MCF 10A (cell line): ENCODE measurements at regions not wholly inside any gene's neighbourhood (a gene's known extent, or its start where the extent isn't known, plus 50 kb on each side); places are given as distances from the start of the nearest gene placed in this dataset.
A peak's percentile ranks its signal among the peaks of the same experiment; 100 is the strongest.

Experiments
- BruUV-seq: library from RNA; stranded (reverse); fragments of 400-500 nt; replicated peaks from 2 replicates; lab custom pipeline; 2021; lab: Mats Ljungman, UMichigan
- CTCF ChIA-PET: fragments of 300-600 bp; sonication (Branson Sonifier 250); formaldehyde crosslinking; extraction: SDS; loops from one replicate; lab custom pipeline; 2021; ENCODE audit warnings: antibody characterized with exemption, inconsistent platforms; lab: Yijun Ruan, JAX
- POLR2A ChIA-PET: fragments of 300-600, 350-650 bp; sonication (Branson Sonifier 250); formaldehyde crosslinking; extraction: SDS; loops from one replicate; lab custom pipeline; 2020; ENCODE audit warnings: antibody characterized with exemption, inconsistent platforms; lab: Yijun Ruan, JAX
- DNase-seq: peaks from one replicate; pipeline ENCODE4 v3.0.0-alpha.2; 2018; ENCODE audit not compliant: unreplicated experiment
- H3K27ac Mint-ChIP-seq: one replicate; pipeline ENCODE4 v1.8.0; 2022; ENCODE audit warnings: mild to moderate bottlenecking, low read depth, mixed read lengths; ENCODE audit not compliant: unreplicated experiment
- H3K27me3 Mint-ChIP-seq: one replicate; pipeline ENCODE4 v1.8.0; 2022; ENCODE audit warnings: mixed read lengths; ENCODE audit not compliant: insufficient read depth, unreplicated experiment
- H3K36me3 Mint-ChIP-seq: one replicate; pipeline ENCODE4 v1.8.0; 2022; ENCODE audit warnings: mild to moderate bottlenecking, moderate library complexity, mixed read lengths; ENCODE audit not compliant: insufficient read depth, unreplicated experiment
- H3K4me1 Mint-ChIP-seq: one replicate; pipeline ENCODE4 v1.8.0; 2022; ENCODE audit warnings: mixed read lengths; ENCODE audit not compliant: insufficient read depth, unreplicated experiment
- H3K4me3 Mint-ChIP-seq: one replicate; pipeline ENCODE4 v1.8.0; 2022; ENCODE audit warnings: mild to moderate bottlenecking, moderate library complexity, mixed read lengths; ENCODE audit not compliant: unreplicated experiment
- H3K9me3 Mint-ChIP-seq: one replicate; pipeline ENCODE4 v1.8.0; 2022; ENCODE audit warnings: mixed read lengths; ENCODE audit not compliant: unreplicated experiment
- CTCF ChIP-seq: fragments of 200-600 bp; IDR thresholded peaks from one replicate; pipeline ENCODE4 v1.8.0; 2022; ENCODE audit warnings: antibody characterized with exemption, mild to moderate bottlenecking; ENCODE audit not compliant: unreplicated experiment
- intact Hi-C: fragments of 100-400 bp; cut with micrococcal nuclease; formaldehyde crosslinking; loops from 2 replicates; pipeline ENCODE4 v1.14.1; 2022

DNA sequence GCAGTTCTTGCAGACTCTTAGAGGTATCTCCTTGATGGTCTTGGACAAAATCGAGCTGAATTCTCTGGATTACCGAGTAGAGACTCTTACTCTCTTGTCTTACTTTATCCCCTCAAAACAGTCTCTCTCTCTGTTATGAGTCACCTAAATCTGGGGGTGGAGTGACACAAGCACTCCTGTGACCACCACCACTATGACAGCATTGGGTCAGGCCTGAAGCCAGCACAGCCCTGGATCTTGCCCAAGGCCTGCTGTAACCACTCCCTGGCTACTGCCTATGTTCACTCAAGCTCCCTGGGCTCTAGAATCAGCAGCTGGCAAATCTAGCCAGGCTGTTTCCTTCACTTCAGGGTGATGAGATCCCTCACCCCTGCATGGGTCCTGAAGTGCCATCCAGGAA lies 662.5 kb downstream of the LUZP2 start:
- DNase-seq, result peak; percentile 15
- Mint-ChIP-seq H3K27ac (no peak overlapping the region), H3K36me3 (peaks cover 6% of the 10 kb centered on the region), H3K9me3 (peaks cover 24% of the 10 kb centered on the region), H3K4me1 (no peaks in the 10 kb centered on the region), H3K4me3 (no peak overlapping the region), H3K27me3 (no peaks in the 10 kb centered on the region)
- BruUV-seq, result no TSS peak
- CTCF ChIA-PET, result interaction anchor here (0.6 kb wide), 1 partner anchor 1922 kb away, joined by 3 read pairs; no protein-coding TSS in a partner anchor
- POLR2A ChIA-PET, result interaction anchor here (0.7 kb wide), 1 partner anchor 780 kb away, joined by 3 read pairs; no protein-coding TSS in a partner anchor
- TF ChIP-seq CTCF, result no peak
- intact Hi-C loops, result no loop called here

DNA sequence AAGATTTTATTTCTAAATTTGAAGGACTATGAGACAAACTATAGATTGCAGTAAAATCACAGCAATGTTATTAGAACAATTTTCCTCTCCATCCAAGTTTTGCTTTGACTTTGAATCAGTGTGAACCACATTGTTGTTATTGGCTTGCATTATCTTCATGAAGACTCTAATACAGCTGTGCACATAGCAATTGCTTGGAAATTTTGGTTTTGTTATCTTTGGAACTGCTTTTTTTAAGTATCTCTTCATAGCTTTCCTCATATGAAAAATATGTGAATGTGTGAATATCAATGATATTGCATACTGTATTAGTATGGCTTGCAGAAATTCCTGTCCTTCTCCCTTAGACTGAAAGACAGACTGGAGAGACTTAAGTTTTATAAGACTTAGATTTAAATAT lies 666.6 kb downstream of the LUZP2 start:
- Mint-ChIP-seq H3K27ac (no peak overlapping the region), H3K27me3 (no peaks in the 10 kb centered on the region), H3K4me1 (no peaks in the 10 kb centered on the region), H3K9me3 (peaks cover 25% of the 10 kb centered on the region), H3K4me3 (no peak overlapping the region), H3K36me3 (peaks cover 6% of the 10 kb centered on the region)
- no TSS peak for BruUV-seq
- intact Hi-C loops, result no loop called here
- ChIA-PET POLR2A (no interaction called here), CTCF (no interaction called here)
- peak; percentile 1 for DNase-seq
- no peak for TF ChIP-seq CTCF

DNA sequence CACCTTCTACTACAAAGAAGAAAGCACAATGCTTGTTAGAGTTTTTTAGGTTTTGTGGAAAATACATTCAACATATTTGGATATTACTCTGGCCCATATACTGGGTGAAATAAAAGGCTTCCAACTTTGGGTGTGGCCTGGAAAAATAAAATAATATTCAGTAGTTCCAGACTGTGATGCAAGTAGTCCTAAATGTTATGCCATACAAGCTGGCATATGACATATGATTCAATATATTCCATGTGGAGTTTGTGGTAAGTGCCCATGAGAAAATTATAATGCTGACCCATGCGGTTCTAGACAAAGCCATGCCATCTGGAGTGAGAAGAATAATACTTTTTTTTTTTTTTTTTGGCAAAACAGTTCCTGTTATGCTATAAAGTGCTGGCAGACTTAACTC lies 683.3 kb downstream of the LUZP2 start:
- no peaks in the 10 kb centered on the region for H3K27me3 Mint-ChIP-seq
- peak; percentile 21 for DNase-seq
- POLR2A ChIA-PET, result no interaction called here

GRCh38 chr11:25183411-25183810 lies 686.6 kb downstream of the LUZP2 start:
- H3K27me3 Mint-ChIP-seq, result no peaks in the 10 kb centered on the region
- TF ChIP-seq CTCF, result no peak

More for the DNA sequence above, 683.3 kb downstream of the LUZP2 start:
- Mint-ChIP-seq H3K4me1 (no peaks in the 10 kb centered on the region), H3K9me3 (no peaks in the 10 kb centered on the region), H3K4me3 (no peak overlapping the region), H3K27ac (no peak overlapping the region), H3K36me3 (no peaks in the 10 kb centered on the region)
- intact Hi-C loops, result no loop called here
- TF ChIP-seq CTCF, result no peak
- CTCF ChIA-PET, result interaction anchor here (0.6 to 0.7 kb wide), 2 partner anchors 126 to 128 kb away, joined by 3 to 4 read pairs; no protein-coding TSS in a partner anchor
- no TSS peak for BruUV-seq

More at GRCh38 chr11:25183411-25183810, 686.6 kb downstream of the LUZP2 start:
- no TSS peak for BruUV-seq
- no peaks in the 10 kb centered on the region for H3K36me3 Mint-ChIP-seq
- H3K4me1 Mint-ChIP-seq, result no peaks in the 10 kb centered on the region
- intact Hi-C loops, result no loop called here
- no peak overlapping the region for H3K4me3 Mint-ChIP-seq
- no peak overlapping the region for H3K27ac Mint-ChIP-seq
- ChIA-PET CTCF (no interaction called here), POLR2A (interaction anchor here (0.6 kb wide), 1 partner anchor 11 kb away, joined by 3 read pairs; no protein-coding TSS in a partner anchor)
- no peak for DNase-seq
- no peaks in the 10 kb centered on the region for H3K9me3 Mint-ChIP-seq
